Middle frontal gyrus (tissue), 1 donor: ENCODE measurements at regions not wholly inside any gene's neighbourhood (a gene's known extent, or its start where the extent isn't known, plus 50 kb on each side); places are given as distances from the start of the nearest gene placed in this dataset.

Source experiments
- DNase-seq: peaks from one replicate; pipeline ENCODE4 v3.0.0-alpha.2; 2015; ENCODE audit warnings: low spot score; ENCODE audit errors: extremely low spot score

DNA sequence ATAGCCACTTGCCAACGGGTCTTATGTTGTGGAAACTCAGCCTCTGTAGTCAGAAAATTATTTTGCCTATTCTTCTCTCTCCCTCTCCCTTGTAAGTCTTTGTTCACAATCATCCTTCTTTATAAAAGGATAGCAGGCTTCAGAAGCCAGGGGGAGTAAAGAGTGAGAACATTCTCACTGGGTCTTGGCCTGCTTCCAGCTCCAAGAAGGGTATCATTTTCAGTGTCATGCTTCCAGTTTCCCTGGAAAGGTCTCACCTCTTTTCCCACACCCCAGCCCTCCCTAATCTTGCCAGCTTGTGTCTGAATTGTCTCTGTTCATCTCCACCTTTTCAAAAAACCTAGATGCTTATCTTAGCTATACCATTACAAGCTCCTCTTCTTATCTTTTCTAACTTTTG, 346.2 kb upstream of the LRRC7 start:
- DNase-seq: no peak

DNA sequence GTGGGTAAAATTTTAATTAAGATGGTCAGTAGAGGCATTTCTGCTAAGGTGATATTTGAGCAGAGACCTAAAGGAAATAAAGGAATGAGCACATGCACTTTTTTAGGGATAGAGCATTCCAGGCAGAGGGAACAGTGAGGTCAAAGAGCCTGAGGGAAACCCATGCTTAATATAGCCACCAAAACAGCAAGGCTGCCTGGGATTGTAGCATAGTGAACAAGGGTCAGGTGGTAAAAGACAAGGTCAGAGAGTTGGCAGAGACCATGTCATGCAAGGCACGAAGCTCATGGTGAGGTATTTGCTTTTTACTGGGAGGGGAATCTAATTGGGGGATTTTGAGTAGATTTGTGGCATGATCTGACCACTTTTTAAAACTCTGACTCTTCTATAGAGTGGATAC, 344.6 kb upstream of the LRRC7 start:
- DNase-seq: no peak

DNA sequence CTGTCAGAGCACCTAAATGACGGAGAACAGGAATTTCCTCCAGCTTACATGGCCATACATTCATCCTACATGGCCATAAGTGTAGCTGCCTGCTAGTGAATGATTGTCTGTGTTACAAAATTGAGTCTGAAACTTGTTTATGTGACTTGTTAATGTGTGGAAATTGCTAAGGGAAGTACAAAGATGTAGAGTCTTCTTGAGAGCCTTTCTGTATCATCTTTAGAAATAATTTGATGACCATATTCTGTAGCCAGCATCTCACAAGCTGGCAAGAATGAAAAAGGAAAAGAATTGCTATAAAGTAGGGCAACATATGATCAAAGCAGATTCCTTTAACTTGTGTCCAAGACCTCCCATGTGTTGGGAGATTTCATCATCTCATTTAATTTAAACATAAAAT, 339.2 kb upstream of the LRRC7 start:
- no peak for DNase-seq

DNA sequence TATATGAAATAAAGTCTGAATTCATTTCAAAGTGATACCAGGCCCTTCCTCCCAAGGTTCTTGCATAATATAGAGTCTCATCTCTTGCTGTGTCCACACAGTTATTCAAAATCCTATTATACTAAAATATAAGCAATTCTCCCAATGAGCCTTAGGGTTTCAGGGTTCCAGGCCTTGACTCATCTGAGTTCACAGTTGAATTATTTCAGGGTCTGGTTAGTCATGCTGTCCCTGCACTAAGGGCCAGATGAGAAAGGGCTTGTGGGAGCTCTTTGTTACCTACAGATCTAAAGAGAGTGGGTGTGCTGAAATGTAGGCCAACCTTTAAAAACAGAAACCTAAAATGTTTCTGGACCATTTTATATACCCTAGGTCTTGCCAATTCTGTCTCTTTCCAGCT, 337.5 kb upstream of the LRRC7 start:
- no peak for DNase-seq

- no peak for DNase-seq
Observed at GRCh38 chr1:69233463-69233862, 334.3 kb upstream of the LRRC7 start.

DNA sequence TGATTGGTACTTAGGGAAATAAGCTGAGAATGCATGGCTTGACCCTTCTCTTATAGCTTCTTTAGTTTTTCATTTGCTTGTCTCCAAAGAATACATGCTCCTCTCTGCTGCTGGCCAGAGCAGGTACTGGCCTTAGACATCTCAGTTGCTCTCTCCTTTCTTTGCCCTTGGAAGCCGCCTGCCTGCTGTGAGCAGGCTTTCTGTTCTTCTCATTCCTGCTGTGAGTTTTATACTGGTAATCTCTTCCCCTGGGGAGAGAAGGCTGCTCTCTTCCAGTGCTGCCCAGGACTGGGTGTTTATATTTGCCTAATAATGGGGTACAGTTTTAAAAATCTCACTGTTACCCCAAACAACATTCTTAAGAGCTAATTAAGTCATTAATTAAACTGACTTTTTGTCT, 323.5 kb upstream of the LRRC7 start:
- no peak for DNase-seq

- DNase-seq: no peak
Observed at GRCh38 chr1:69246109-69246508, 321.6 kb upstream of the LRRC7 start.

GRCh38 chr1:69246710-69247109, 321.0 kb upstream of the LRRC7 start:
- no peak for DNase-seq

DNA sequence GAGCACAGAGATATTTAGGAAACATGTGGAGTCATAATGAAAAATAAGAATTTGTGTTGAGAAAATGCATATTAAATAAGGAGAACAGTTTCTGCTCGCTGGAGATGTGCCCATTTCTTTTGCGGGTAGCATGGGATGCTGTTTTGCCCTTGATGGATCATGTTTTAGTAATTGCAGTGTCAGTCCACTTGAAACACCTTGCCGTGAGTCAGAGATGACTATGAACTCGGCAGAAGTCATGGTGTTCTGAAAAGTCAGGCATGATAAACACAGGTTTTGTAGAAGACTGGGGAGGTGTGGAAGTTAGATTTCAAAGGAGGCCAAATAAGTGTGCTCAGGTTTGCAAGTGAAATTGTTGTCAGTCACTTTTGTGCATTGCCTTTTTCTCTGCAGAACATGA, 315.0 kb upstream of the LRRC7 start:
- DNase-seq: no peak

DNA sequence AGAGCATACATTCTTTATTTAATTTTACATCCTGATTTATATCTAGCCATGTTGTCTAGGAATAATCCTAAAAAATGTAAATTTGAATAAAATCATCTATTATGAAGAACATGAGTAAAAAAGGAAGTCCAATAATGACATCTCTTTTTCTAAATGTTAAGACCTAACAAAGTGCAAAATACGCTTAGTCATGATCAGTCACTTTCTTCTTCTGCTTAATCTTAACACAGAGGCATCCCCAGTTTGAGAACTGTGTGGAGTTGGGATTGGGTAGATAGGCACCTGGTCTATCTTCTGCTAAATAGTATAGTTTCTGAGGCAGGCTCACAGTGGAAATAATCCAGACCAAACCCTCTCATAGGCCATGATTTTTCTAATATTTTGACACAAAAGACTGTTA, 311.7 kb upstream of the LRRC7 start:
- DNase-seq: no peak

DNA sequence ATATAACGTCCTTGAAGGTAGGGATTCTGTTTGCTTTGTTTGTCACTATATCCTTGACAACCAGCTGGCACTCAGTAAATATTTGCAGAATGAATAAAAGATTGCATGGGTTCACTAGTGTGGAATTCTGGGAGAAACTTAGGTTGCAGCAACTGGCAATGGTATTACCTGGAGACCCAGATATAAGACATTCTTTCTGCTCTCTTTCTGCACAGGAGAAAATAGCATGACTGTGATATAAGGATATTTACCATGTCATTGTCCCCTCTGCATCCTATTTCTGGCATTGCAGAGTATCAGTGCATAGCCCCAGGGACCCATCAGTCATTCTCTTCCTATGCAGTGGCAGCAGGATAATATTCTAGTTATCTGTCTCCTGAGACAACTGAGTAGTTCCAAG, 308.9 kb upstream of the LRRC7 start:
- no peak for DNase-seq

GRCh38 chr1:69263921-69264391, 303.8 kb upstream of the LRRC7 start:
- no peak for DNase-seq

GRCh38 chr1:69269491-69269890, 298.2 kb upstream of the LRRC7 start:
- DNase-seq: no peak

DNA sequence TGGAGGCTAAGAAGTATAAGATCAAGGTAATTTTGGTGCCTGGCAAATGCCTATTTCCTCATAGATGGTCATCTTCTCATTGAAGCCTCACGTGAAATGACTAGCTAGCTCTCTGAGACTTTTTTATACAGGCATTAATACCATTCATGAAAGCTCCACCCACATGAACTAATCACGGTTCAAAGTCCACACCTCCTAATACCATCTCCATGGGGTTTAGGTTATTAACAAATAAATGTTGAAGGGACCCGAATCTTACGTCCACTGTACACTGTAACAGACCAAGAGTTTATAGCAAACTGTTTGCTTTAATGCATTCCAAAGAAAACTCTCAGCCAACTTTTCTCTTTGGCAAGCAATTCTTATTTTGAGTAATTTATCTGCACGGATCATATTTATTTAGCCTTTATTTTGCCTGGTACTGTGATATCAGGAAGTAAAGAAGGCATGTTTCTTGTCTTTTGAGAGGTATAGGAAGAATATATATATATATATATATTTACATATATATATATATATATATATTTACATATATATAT, 296.1 kb upstream of the LRRC7 start:
- DNase-seq: no peak

DNA sequence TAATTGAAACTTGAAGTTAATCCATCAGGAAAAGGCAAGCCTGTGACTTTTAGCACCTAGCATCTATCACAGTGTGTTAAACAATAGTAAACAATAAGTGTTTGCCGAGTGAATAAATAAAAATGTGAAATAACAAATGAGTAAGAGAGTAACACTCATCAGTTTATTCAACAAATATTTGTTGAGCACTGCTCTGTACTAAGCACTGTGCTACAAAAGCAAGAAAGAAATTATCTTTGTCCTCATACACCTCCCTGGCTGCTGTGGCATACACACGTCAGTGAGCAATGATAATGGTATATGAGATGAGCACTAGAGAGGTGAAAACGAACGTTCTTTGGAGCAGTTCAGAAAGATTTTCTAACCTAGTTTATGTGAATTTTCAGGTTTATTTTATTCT, 295.0 kb upstream of the LRRC7 start:
- no peak for DNase-seq

- DNase-seq: no peak
Observed at GRCh38 chr1:69278923-69279322, 288.8 kb upstream of the LRRC7 start.

GRCh38 chr1:69283516-69283915, 284.2 kb upstream of the LRRC7 start:
- DNase-seq: no peak

GRCh38 chr1:69284508-69284907, 283.2 kb upstream of the LRRC7 start:
- DNase-seq: no peak

DNA sequence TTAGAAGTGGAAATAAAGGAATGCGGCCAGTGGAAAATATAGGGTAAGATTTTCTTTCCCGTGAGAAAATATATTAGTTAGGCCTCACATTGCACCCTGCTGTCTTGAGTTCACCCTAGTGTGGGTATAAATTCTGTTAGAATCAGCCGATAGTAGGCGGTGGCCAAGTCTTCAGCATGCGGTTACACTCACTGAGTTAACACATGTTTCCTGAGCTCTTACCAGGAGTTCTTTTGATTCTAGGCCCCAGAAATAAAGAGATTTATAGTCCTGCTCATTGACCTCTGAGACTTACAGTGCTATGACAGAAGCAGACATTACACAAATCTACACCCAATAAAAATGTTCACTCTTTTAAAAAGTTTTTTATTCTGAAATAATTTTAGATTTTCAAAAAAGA, 279.3 kb upstream of the LRRC7 start:
- no peak for DNase-seq

- no peak for DNase-seq
Observed at GRCh38 chr1:69290291-69290690, 277.4 kb upstream of the LRRC7 start.

DNA sequence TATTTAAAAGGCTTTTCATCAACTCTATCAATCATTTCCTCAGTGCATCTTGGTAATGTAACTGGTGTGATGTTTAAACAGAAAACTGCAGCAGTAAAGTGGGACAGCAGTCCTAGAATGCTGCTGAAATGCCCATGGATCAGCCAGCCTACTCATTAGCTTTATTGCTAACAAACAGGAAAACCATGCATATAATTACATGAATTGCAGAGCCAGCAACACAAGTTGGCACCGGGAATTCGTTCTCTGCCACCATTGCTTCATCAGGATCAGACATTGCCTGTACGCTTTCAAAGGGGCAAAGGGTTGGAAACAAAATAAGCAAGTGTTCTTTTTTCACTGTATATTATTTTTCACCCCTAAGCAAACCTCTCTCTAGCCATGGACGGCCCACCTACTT, 276.2 kb upstream of the LRRC7 start:
- no peak for DNase-seq

GRCh38 chr1:69292833-69293232, 274.9 kb upstream of the LRRC7 start:
- DNase-seq: no peak

GRCh38 chr1:69294171-69294570, 273.6 kb upstream of the LRRC7 start:
- no peak for DNase-seq

- DNase-seq: no peak
Observed at GRCh38 chr1:69295265-69295664, 272.5 kb upstream of the LRRC7 start.
